HEK293 (cell line): ENCODE measurements at regions not wholly inside any gene's neighbourhood (a gene's known extent, or its start where the extent isn't known, plus 50 kb on each side); places are given as distances from the start of the nearest gene placed in this dataset.

Experiments used
- CTCF ChIA-PET: fragments of 350-600 bp; formaldehyde crosslinking; extraction: SDS; loops from one replicate; lab custom pipeline; 2021; ENCODE audit warnings: antibody characterized with exemption; lab: Yijun Ruan, JAX
- POLR2A ChIA-PET: fragments of 300-600 bp; formaldehyde crosslinking; extraction: SDS; loops from one replicate; lab custom pipeline; 2020; ENCODE audit warnings: antibody characterized with exemption, inconsistent platforms; lab: Yijun Ruan, JAX
- H3K27ac ChIP-seq: fragments of 200-500 bp; sonication (Bioruptor generic); 2 replicates; pipeline ENCODE4 v1.5.1; 2014; ENCODE audit warnings: low read depth, low read length, control low read depth, inconsistent platforms; ENCODE audit errors: extremely low read depth
- H3K36me3 ChIP-seq, 2 experiments: fragments of 200-500 bp in 1 of 2; sonication (Bioruptor generic) in 1 of 2; 1 replicate in 1 of 2; 2 replicates in 1 of 2; pipeline ENCODE4 v1.5.1; 2014 to 2017; ENCODE audit warnings: inconsistent platforms in 2 of 2, low read length in 2 of 2; ENCODE audit not compliant: control insufficient read depth in 2 of 2, insufficient read depth in 1 of 2
- H3K4me1 ChIP-seq: fragments of 200-500 bp; sonication (Bioruptor generic); 2 replicates; pipeline ENCODE4 v1.5.1; 2014; ENCODE audit warnings: mild to moderate bottlenecking, low read length, inconsistent platforms; ENCODE audit not compliant: control insufficient read depth, insufficient read depth
- H3K4me3 ChIP-seq: 2 replicates; pipeline ENCODE4 v1.5.1; 2011; ENCODE audit warnings: low read depth, mild to moderate bottlenecking, control low read depth, low read length, moderate library complexity
- H3K9me3 ChIP-seq: fragments of 200-500 bp; sonication (Bioruptor generic); 2 replicates; pipeline ENCODE4 v1.5.1; 2014; ENCODE audit warnings: low read depth, low read length, inconsistent platforms; ENCODE audit not compliant: control insufficient read depth, insufficient read depth
- FEZF1 ChIP-seq: fragments of 450-650 bp; formaldehyde crosslinking; IDR thresholded peaks from 2 replicates; pipeline ENCODE4 v1.5.1; 2016; ENCODE audit warnings: missing biosample characterization, missing genetic modification characterization
- MEIS1 ChIP-seq: sonication (generic); formaldehyde crosslinking; IDR thresholded peaks from 2 replicates; pipeline ENCODE4 v1.8.1; 2022; ENCODE audit warnings: missing genetic modification reagents, mild to moderate bottlenecking, borderline replicate concordance
- REPIN1 ChIP-seq: fragments of 450-650 bp; formaldehyde crosslinking; IDR thresholded peaks from 2 replicates; pipeline ENCODE4 v1.5.1; 2017; ENCODE audit warnings: missing biosample characterization, missing genetic modification characterization, low read depth
- ZNF112 ChIP-seq: fragments of 450-650 bp; formaldehyde crosslinking; IDR thresholded peaks from 2 replicates; pipeline ENCODE4 v1.5.0; 2017; ENCODE audit warnings: missing biosample characterization, missing genetic modification characterization
- ZNF132 ChIP-seq: fragments of 450-650 bp; formaldehyde crosslinking; IDR thresholded peaks from 2 replicates; pipeline ENCODE4 v1.5.1; 2017; ENCODE audit warnings: missing biosample characterization, missing genetic modification characterization, borderline replicate concordance
- ZNF184 ChIP-seq: fragments of 450-650 bp; IDR thresholded peaks from 2 replicates; pipeline ENCODE4 v1.5.1; 2018; ENCODE audit warnings: missing biosample characterization, mild to moderate bottlenecking, missing genetic modification characterization
- ZNF354C ChIP-seq: fragments of 450-650 bp; formaldehyde crosslinking; IDR thresholded peaks from 2 replicates; pipeline ENCODE4 v1.5.1; 2016; ENCODE audit warnings: missing biosample characterization, missing genetic modification characterization, low read depth, borderline replicate concordance
- ZNF48 ChIP-seq: fragments of 450-650 bp; formaldehyde crosslinking; IDR thresholded peaks from 2 replicates; pipeline ENCODE4 v1.5.1; 2016; ENCODE audit warnings: missing biosample characterization, missing genetic modification characterization
- ZNF600 ChIP-seq: fragments of 450-650 bp; formaldehyde crosslinking; IDR thresholded peaks from 2 replicates; pipeline ENCODE4 v1.5.1; 2016; ENCODE audit warnings: missing biosample characterization, missing genetic modification characterization
- ZNF610 ChIP-seq: fragments of 450-650 bp; formaldehyde crosslinking; IDR thresholded peaks from 2 replicates; pipeline ENCODE4 v1.5.1; 2016; ENCODE audit warnings: missing biosample characterization, missing genetic modification characterization, borderline replicate concordance
- ZNF837 ChIP-seq: fragments of 450-650 bp; formaldehyde crosslinking; IDR thresholded peaks from 2 replicates; pipeline ENCODE4 v1.5.1; 2016; ENCODE audit warnings: missing biosample characterization, missing genetic modification characterization
- TF ChIP-seq, protein P1 (sequence below): fragments of 450-650 bp; formaldehyde crosslinking; IDR thresholded peaks from 2 replicates; pipeline ENCODE4 v1.5.1; 2016; ENCODE audit warnings: missing biosample characterization, missing genetic modification characterization
- TF ChIP-seq, protein P2 (sequence below): fragments of 450-650 bp; formaldehyde crosslinking; IDR thresholded peaks from 2 replicates; pipeline ENCODE4 v1.5.1; 2016; ENCODE audit warnings: missing biosample characterization, missing genetic modification characterization
- TF ChIP-seq, protein P3 (sequence below): fragments of 450-650 bp; formaldehyde crosslinking; conservative IDR thresholded peaks from 2 replicates; pipeline ENCODE4 v1.5.1; 2016; ENCODE audit warnings: low read depth, missing biosample characterization, missing genetic modification characterization
- TF ChIP-seq, protein P4 (sequence below): fragments of 450-650 bp; formaldehyde crosslinking; IDR thresholded peaks from 2 replicates; pipeline ENCODE4 v1.5.1; 2016; ENCODE audit warnings: missing biosample characterization, missing genetic modification characterization, low read depth
- TF ChIP-seq, protein P5 (sequence below): fragments of 450-650 bp; formaldehyde crosslinking; optimal IDR thresholded peaks from 2 replicates; pipeline ENCODE3; 2016; ENCODE audit warnings: missing biosample characterization, mild to moderate bottlenecking, missing genetic modification characterization
- TF ChIP-seq, protein P6 (sequence below): fragments of 450-650 bp; formaldehyde crosslinking; IDR thresholded peaks from 2 replicates; pipeline ENCODE4 v1.5.1; 2017; ENCODE audit warnings: missing biosample characterization, missing genetic modification characterization
- TF ChIP-seq, protein P7 (sequence below): fragments of 450-650 bp; formaldehyde crosslinking; IDR thresholded peaks from 2 replicates; pipeline ENCODE4 v1.5.1; 2016; ENCODE audit warnings: missing biosample characterization, missing genetic modification characterization
- TF ChIP-seq, protein P8 (sequence below): fragments of 450-650 bp; formaldehyde crosslinking; IDR thresholded peaks from 2 replicates; pipeline ENCODE4 v1.5.1; 2016; ENCODE audit warnings: missing biosample characterization, missing genetic modification characterization

DNA sequence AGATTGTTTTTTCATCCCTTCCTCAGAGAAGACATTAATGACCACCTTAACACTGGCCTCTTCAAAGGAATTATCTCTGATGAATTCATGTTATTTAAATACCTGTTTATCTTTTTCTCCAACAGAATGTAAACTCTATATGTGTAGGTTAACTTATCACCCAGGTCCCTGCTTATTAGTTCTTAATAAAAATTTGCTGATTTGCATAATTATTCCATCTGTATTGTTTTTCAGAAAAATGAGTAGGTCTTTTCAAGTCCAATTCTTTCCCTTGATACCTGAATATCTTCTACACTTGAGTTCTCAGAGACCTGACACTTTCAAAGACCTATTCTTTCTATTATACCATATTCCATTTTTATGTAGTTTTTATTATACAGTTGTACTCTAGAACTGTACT lies 886.7 kb upstream of the TMPRSS15 start:
- Histone ChIP-seq H3K36me3 (no peaks in the 10 kb centered on the region), H3K4me3 (no peak overlapping the region), H3K4me1 (no peaks in the 10 kb centered on the region), H3K27ac (no peak overlapping the region), H3K9me3 (no peaks in the 10 kb centered on the region; the same call in none of the 2 replicates)
- no peak for TF ChIP-seq MEIS1 (CRISPR knock-in tag)
- TF ChIP-seq REPIN1 (tag by site-specific recombination): no peak
- TF ChIP-seq, protein P1, sequence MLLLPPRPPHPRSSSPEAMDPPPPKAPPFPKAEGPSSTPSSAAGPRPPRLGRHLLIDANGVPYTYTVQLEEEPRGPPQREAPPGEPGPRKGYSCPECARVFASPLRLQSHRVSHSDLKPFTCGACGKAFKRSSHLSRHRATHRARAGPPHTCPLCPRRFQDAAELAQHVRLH (tag by site-specific recombination): no peak
- no peak for TF ChIP-seq ZNF610 (tag by site-specific recombination)
- no peak for TF ChIP-seq ZNF600
- TF ChIP-seq, protein P2, sequence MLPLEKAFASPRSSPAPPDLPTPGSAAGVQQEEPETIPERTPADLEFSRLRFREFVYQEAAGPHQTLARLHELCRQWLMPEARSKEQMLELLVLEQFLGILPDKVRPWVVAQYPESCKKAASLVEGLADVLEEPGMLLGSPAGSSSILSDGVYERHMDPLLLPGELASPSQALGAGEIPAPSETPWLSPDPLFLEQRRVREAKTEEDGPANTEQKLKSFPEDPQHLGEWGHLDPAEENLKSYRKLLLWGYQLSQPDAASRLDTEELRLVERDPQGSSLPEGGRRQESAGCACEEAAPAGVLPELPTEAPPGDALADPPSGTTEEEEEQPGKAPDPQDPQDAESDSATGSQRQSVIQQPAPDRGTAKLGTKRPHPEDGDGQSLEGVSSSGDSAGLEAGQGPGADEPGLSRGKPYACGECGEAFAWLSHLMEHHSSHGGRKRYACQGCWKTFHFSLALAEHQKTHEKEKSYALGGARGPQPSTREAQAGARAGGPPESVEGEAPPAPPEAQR (tag by site-specific recombination): no peak
- no peak for TF ChIP-seq ZNF48 (tag by site-specific recombination)
- TF ChIP-seq ZNF132 (tag by site-specific recombination): no peak
- TF ChIP-seq ZNF354C (tag by site-specific recombination): no peak
- TF ChIP-seq, protein P3, sequence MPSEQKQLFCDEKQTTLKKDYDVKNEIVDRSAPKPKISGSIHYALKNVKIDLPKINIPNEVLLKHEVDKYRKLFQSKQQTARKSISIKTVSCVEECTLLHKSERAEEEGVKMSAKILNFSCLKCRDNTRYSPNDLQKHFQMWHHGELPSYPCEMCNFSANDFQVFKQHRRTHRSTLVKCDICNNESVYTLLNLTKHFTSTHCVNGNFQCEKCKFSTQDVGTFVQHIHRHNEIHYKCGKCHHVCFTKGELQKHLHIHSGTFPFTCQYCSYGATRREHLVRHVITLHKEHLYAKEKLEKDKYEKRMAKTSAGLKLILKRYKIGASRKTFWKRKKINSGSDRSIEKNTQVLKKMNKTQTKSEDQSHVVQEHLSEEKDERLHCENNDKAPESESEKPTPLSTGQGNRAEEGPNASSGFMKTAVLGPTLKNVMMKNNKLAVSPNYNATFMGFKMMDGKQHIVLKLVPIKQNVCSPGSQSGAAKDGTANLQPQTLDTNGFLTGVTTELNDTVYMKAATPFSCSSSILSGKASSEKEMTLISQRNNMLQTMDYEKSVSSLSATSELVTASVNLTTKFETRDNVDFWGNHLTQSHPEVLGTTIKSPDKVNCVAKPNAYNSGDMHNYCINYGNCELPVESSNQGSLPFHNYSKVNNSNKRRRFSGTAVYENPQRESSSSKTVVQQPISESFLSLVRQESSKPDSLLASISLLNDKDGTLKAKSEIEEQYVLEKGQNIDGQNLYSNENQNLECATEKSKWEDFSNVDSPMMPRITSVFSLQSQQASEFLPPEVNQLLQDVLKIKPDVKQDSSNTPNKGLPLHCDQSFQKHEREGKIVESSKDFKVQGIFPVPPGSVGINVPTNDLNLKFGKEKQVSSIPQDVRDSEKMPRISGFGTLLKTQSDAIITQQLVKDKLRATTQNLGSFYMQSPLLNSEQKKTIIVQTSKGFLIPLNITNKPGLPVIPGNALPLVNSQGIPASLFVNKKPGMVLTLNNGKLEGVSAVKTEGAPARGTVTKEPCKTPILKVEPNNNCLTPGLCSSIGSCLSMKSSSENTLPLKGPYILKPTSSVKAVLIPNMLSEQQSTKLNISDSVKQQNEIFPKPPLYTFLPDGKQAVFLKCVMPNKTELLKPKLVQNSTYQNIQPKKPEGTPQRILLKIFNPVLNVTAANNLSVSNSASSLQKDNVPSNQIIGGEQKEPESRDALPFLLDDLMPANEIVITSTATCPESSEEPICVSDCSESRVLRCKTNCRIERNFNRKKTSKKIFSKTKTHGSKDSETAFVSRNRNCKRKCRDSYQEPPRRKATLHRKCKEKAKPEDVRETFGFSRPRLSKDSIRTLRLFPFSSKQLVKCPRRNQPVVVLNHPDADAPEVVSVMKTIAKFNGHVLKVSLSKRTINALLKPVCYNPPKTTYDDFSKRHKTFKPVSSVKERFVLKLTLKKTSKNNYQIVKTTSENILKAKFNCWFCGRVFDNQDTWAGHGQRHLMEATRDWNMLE (tag by site-specific recombination): no peak
- no peak for TF ChIP-seq ZNF112 (tag by site-specific recombination)
- TF ChIP-seq, protein P4, sequence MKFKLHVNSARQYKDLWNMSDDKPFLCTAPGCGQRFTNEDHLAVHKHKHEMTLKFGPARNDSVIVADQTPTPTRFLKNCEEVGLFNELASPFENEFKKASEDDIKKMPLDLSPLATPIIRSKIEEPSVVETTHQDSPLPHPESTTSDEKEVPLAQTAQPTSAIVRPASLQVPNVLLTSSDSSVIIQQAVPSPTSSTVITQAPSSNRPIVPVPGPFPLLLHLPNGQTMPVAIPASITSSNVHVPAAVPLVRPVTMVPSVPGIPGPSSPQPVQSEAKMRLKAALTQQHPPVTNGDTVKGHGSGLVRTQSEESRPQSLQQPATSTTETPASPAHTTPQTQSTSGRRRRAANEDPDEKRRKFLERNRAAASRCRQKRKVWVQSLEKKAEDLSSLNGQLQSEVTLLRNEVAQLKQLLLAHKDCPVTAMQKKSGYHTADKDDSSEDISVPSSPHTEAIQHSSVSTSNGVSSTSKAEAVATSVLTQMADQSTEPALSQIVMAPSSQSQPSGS: no peak
- no peak for TF ChIP-seq FEZF1 (tag by site-specific recombination)
- TF ChIP-seq, protein P5, sequence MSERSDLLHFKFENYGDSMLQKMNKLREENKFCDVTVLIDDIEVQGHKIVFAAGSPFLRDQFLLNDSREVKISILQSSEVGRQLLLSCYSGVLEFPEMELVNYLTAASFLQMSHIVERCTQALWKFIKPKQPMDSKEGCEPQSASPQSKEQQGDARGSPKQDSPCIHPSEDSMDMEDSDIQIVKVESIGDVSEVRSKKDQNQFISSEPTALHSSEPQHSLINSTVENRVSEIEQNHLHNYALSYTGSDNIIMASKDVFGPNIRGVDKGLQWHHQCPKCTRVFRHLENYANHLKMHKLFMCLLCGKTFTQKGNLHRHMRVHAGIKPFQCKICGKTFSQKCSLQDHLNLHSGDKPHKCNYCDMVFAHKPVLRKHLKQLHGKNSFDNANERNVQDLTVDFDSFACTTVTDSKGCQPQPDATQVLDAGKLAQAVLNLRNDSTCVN (tag by site-specific recombination): no peak
- no peak for TF ChIP-seq ZNF837 (tag by site-specific recombination)
- POLR2A ChIA-PET: no interaction called here
- CTCF ChIA-PET: no interaction called here

DNA sequence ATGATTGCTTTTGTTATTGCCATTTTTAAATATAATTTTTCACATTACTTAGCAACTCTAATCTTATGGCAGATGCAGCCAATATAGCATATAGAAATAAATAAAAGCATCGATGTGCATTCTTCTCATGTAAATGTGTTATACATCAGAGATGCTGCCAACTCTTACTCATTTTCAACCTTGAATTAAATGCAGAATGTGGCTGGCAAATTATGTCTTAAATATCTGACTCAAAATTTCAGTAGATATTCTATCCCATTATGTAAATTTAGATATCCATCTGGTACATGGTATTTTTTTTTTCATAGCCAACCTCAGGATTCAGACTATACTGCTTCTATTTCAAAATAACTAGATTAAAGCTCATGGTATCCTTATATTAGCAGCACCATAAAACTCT lies 916.7 kb upstream of the TMPRSS15 start:
- no peaks in the 10 kb centered on the region for H3K9me3 ChIP-seq
- ChIA-PET CTCF (interaction anchor here (0.6 kb wide), 1 partner anchor 1119 kb away, joined by 3 read pairs; no protein-coding TSS in a partner anchor), POLR2A (no interaction called here)
- H3K27ac ChIP-seq: no peak overlapping the region
- no peak overlapping the region for H3K4me3 ChIP-seq
- H3K4me1 ChIP-seq: no peaks in the 10 kb centered on the region
- H3K36me3 ChIP-seq: no peaks in the 10 kb centered on the region
- no peak for TF ChIP-seq ZNF184 (tag by site-specific recombination)
- TF ChIP-seq, protein P6, sequence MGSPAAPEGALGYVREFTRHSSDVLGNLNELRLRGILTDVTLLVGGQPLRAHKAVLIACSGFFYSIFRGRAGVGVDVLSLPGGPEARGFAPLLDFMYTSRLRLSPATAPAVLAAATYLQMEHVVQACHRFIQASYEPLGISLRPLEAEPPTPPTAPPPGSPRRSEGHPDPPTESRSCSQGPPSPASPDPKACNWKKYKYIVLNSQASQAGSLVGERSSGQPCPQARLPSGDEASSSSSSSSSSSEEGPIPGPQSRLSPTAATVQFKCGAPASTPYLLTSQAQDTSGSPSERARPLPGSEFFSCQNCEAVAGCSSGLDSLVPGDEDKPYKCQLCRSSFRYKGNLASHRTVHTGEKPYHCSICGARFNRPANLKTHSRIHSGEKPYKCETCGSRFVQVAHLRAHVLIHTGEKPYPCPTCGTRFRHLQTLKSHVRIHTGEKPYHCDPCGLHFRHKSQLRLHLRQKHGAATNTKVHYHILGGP (tag by site-specific recombination): no peak
- TF ChIP-seq, protein P7, sequence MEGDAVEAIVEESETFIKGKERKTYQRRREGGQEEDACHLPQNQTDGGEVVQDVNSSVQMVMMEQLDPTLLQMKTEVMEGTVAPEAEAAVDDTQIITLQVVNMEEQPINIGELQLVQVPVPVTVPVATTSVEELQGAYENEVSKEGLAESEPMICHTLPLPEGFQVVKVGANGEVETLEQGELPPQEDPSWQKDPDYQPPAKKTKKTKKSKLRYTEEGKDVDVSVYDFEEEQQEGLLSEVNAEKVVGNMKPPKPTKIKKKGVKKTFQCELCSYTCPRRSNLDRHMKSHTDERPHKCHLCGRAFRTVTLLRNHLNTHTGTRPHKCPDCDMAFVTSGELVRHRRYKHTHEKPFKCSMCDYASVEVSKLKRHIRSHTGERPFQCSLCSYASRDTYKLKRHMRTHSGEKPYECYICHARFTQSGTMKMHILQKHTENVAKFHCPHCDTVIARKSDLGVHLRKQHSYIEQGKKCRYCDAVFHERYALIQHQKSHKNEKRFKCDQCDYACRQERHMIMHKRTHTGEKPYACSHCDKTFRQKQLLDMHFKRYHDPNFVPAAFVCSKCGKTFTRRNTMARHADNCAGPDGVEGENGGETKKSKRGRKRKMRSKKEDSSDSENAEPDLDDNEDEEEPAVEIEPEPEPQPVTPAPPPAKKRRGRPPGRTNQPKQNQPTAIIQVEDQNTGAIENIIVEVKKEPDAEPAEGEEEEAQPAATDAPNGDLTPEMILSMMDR (tag by site-specific recombination): no peak
- TF ChIP-seq, protein P8, sequence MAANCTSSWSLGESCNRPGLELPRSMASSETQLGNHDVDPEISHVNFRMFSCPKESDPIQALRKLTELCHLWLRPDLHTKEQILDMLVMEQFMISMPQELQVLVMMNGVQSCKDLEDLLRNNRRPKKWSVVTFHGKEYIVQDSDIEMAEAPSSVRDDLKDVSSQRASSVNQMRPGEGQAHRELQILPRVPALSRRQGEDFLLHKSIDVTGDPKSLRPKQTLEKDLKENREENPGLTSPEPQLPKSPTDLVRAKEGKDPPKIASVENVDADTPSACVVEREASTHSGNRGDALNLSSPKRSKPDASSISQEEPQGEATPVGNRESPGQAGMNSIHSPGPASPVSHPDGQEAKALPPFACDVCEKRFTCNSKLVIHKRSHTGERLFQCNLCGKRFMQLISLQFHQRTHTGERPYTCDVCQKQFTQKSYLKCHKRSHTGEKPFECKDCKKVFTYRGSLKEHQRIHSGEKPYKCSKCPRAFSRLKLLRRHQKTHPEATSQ: no peak
